Natural killer cell (primary cell): ENCODE measurements at regions not wholly inside any gene's neighbourhood (a gene's known extent, or its start where the extent isn't known, plus 50 kb on each side); places are given as distances from the start of the nearest gene placed in this dataset.

Experiments
- ATAC-seq, 3 donors: fragments of 150-1000 bp in 2 of 3; fragments of 200-7000 bp in 1 of 3; cut with Tn5 transposase; 1 replicate in 1 of 3; 2 replicates in 2 of 3; pipeline ENCODE4 v1.10.0; 2021; ENCODE audit warnings: mild to moderate bottlenecking in 2 of 3, moderate library complexity in 2 of 3
- DNase-seq, 2 donors: peaks; one replicate each; pipeline versions ENCODE4 v3.0.0 to v3.0.0-alpha.2; 2013 to 2021; ENCODE audit warnings: mixed read lengths in 1 of 2
- H3K27ac ChIP-seq: one replicate; pipeline ENCODE4 v1.5.1; 2013; ENCODE audit warnings: mild to moderate bottlenecking, low read length
- H3K27me3 ChIP-seq: one replicate; pipeline ENCODE4 v1.6.1; 2013; ENCODE audit warnings: low read length; ENCODE audit not compliant: control insufficient read depth, insufficient read depth
- H3K36me3 ChIP-seq: one replicate; pipeline ENCODE4 v1.6.1; 2013; ENCODE audit warnings: low read length; ENCODE audit not compliant: control insufficient read depth, insufficient read depth
- H3K4me1 ChIP-seq: one replicate; pipeline ENCODE4 v1.6.1; 2013; ENCODE audit warnings: low read length; ENCODE audit not compliant: control insufficient read depth, insufficient read depth
- H3K4me3 ChIP-seq: one replicate; pipeline ENCODE4 v1.5.1; 2013; ENCODE audit warnings: low read length
- H3K9me3 ChIP-seq: one replicate; pipeline ENCODE4 v1.6.1; 2013; ENCODE audit warnings: low read length; ENCODE audit not compliant: control insufficient read depth, insufficient read depth
- H3K27ac Mint-ChIP-seq, 2 donors: one replicate each; pipeline ENCODE4 v1.8.0; 2022; ENCODE audit warnings: mild to moderate bottlenecking in 2 of 2, mixed read lengths in 2 of 2, moderate library complexity in 1 of 2
- H3K27me3 Mint-ChIP-seq, 2 donors: one replicate each; pipeline ENCODE4 v1.8.0; 2022; ENCODE audit warnings: low read depth in 2 of 2, mixed read lengths in 2 of 2
- H3K36me3 Mint-ChIP-seq: one replicate; pipeline ENCODE4 v1.8.0; 2022; ENCODE audit warnings: mixed read lengths
- H3K4me1 Mint-ChIP-seq, 2 donors: one replicate each; pipeline ENCODE4 v1.8.0; 2022; ENCODE audit warnings: mixed read lengths in 2 of 2
- H3K4me3 Mint-ChIP-seq: one replicate; pipeline ENCODE4 v1.8.0; 2022; ENCODE audit warnings: mild to moderate bottlenecking, moderate library complexity, mixed read lengths
- H3K9me3 Mint-ChIP-seq, 2 donors: one replicate each; pipeline ENCODE4 v1.8.0; 2022; ENCODE audit warnings: mixed read lengths in 2 of 2
- CTCF ChIP-seq: fragments of 200-600 bp; IDR thresholded peaks from one replicate; pipeline ENCODE4 v1.8.0; 2022; ENCODE audit warnings: antibody characterized with exemption
- WGBS: methylation state at CpG from one replicate; pipeline ENCODE4 v1.1.7; 2013; ENCODE audit warnings: missing lambda C conversion rate; ENCODE audit not compliant: insufficient coverage; 5-methylcytosine and 5-hydroxymethylcytosine counted together
- intact Hi-C: fragments of 100-400 bp; cut with micrococcal nuclease; formaldehyde crosslinking; loops from one replicate; pipeline ENCODE4 v1.14.2; 2022

GRCh38 chr12:93292213-93292612, 85.5 kb upstream of the NUDT4 start:
- ATAC-seq (no peak), DNase-seq (no peak)
- H3K4me1 ChIP-seq: no peaks in the 10 kb centered on the region
- intact Hi-C loops: no loop called here
- Mint-ChIP-seq H3K4me1 (no peaks in the 10 kb centered on the region), H3K27me3 (no peaks in the 10 kb centered on the region), H3K27ac (no peak overlapping the region), H3K36me3 (no peaks in the 10 kb centered on the region), H3K9me3 (no peaks in the 10 kb centered on the region), H3K4me3 (no peak overlapping the region)
- H3K27me3 ChIP-seq: no peaks in the 10 kb centered on the region
- H3K9me3 ChIP-seq: no peaks in the 10 kb centered on the region
- TF ChIP-seq CTCF: no peak
- no peaks in the 10 kb centered on the region for H3K36me3 ChIP-seq
- no peak overlapping the region for H3K27ac ChIP-seq
- H3K4me3 ChIP-seq: no peak overlapping the region
- 96% methylated on average over 6 of the region's 6 CpGs for WGBS

- Histone ChIP-seq H3K9me3 (no peaks in the 10 kb centered on the region), H3K27ac (no peak overlapping the region), H3K27me3 (no peaks in the 10 kb centered on the region), H3K4me3 (no peak overlapping the region), H3K36me3 (no peaks in the 10 kb centered on the region), H3K4me1 (no peaks in the 10 kb centered on the region)
- no peaks in the 10 kb centered on the region for H3K9me3 Mint-ChIP-seq
- H3K27me3 Mint-ChIP-seq: no peaks in the 10 kb centered on the region
- DNase-seq: no peak
- intact Hi-C loops: no loop called here
- ATAC-seq: no peak
- H3K36me3 Mint-ChIP-seq: no peaks in the 10 kb centered on the region
- H3K4me3 Mint-ChIP-seq: no peak overlapping the region
- 91% methylated on average over 6 of the region's 6 CpGs for WGBS
- H3K27ac Mint-ChIP-seq: no peak overlapping the region
- H3K4me1 Mint-ChIP-seq: no peaks in the 10 kb centered on the region
- no peak for TF ChIP-seq CTCF
These were observed 84.8 kb upstream of the NUDT4 start for GRCh38 chr12:93292731-93293566.

- Mint-ChIP-seq H3K36me3 (no peaks in the 10 kb centered on the region), H3K27ac (no peak overlapping the region), H3K4me1 (no peaks in the 10 kb centered on the region), H3K4me3 (no peak overlapping the region), H3K27me3 (peaks cover 0 to 3% of the 10 kb centered on the region in 2 donors), H3K9me3 (no peaks in the 10 kb centered on the region)
- Histone ChIP-seq H3K9me3 (no peaks in the 10 kb centered on the region), H3K4me1 (no peaks in the 10 kb centered on the region), H3K4me3 (no peak overlapping the region), H3K27me3 (no peaks in the 10 kb centered on the region), H3K27ac (no peak overlapping the region), H3K36me3 (no peaks in the 10 kb centered on the region)
- WGBS: 72% methylated on average over 3 of the region's 3 CpGs
- DNase-seq: peak in 1 of 2 donors; percentile 6
- intact Hi-C loops: no loop called here
- no peak for ATAC-seq
- TF ChIP-seq CTCF: no peak
These were observed 80.7 kb upstream of the NUDT4 start for GRCh38 chr12:93297032-93297431.

GRCh38 chr12:93297536-93297935, 80.2 kb upstream of the NUDT4 start:
- Mint-ChIP-seq H3K4me1 (no peaks in the 10 kb centered on the region), H3K27ac (no peak overlapping the region), H3K9me3 (no peaks in the 10 kb centered on the region), H3K36me3 (no peaks in the 10 kb centered on the region), H3K27me3 (peaks cover 0 to 3% of the 10 kb centered on the region in 2 donors), H3K4me3 (no peak overlapping the region)
- Histone ChIP-seq H3K9me3 (no peaks in the 10 kb centered on the region), H3K4me1 (no peaks in the 10 kb centered on the region), H3K4me3 (no peak overlapping the region), H3K36me3 (no peaks in the 10 kb centered on the region), H3K27me3 (no peaks in the 10 kb centered on the region), H3K27ac (no peak overlapping the region)
- intact Hi-C loops: no loop called here
- TF ChIP-seq CTCF: no peak
- no peak for DNase-seq
- ATAC-seq: no peak
- WGBS: 100% methylated on average over 1 of the region's 2 CpGs
